GM18511 (cell line): ENCODE measurements at regions not wholly inside any gene's neighbourhood (a gene's known extent, or its start where the extent isn't known, plus 50 kb on each side); places are given as distances from the start of the nearest gene placed in this dataset.

ENCODE experiments used
- ATAC-seq: cut with Tn5 transposase; IDR thresholded peaks from one replicate; pipeline ENCODE4 v1.9.1; 2021; ENCODE audit warnings: mild to moderate bottlenecking, moderate library complexity; ENCODE audit not compliant: unreplicated experiment

DNA sequence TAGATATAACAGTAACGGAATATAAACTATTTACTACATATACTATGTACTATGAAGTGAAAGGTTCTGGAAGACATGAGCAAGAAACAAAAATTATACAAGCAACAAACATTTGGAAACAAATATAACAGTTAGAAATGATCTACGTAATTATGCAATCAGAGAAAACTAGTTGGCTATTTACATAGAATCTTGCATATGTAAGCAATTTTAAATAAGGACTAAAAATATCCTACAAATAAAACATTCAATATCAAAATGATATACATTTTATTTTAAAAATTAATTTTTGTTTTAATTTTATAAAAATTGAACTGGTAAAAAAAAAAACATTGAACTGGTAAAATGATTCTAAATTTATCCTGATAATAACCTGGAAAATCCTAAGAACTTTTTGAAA is 642.5 kb upstream of the PCDH10 start:
- no peak for ATAC-seq

DNA sequence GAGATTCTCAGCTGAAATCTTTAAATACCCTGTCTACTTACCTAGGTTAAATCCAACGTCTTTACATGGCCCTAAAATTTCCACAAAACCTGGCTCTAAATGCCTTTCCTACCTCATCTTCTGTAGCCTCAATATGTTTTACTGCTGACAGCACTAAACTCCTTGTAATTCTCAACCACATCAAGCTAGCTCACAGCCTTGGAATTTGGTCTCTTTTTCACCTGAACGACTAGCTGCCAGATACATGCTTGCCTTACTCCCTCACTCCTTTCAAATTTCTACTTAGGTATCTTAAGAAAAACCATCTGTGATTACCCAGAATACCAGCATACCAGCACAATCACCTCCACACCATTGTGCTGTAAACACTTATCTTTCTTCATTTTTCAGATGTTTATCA is 635.6 kb upstream of the PCDH10 start:
- ATAC-seq = no peak

DNA sequence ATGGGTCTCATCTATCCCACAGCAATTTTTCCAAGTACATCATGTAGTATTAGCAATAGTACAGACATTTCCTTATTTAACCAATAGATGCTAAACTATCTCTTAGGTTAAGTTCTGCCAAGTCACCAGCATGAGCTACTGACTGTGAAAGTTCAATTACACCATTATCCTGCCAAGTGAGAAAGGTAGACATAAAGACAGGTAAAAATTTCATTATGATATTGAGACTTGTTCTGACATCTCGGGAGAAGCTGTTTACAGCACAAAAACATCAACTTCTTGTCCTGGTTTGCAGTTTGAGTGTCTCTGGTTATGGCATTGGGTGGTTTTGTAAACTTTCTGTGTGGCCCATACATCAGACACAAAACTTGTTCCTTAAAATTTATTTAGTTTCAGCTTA is 622.4 kb upstream of the PCDH10 start:
- ATAC-seq = no peak

DNA sequence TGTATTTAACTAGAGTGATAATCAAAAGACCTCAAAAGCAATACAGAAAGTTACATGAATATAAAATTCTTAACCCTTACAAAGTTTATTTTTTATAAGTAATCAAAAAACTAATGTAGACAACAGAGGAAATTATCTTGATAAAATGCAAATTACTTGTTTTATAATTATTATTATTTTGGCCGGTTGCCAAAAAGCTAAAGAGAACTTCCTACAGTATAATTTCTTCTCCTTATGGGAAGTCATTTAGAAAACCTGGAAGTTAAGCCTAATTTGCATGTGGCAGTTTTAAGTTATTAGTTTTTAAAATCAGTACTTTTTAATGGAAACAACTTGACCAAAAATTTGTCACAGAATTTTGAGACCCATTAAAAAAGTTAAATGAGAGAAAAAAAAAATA is 621.3 kb upstream of the PCDH10 start:
- no peak for ATAC-seq

DNA sequence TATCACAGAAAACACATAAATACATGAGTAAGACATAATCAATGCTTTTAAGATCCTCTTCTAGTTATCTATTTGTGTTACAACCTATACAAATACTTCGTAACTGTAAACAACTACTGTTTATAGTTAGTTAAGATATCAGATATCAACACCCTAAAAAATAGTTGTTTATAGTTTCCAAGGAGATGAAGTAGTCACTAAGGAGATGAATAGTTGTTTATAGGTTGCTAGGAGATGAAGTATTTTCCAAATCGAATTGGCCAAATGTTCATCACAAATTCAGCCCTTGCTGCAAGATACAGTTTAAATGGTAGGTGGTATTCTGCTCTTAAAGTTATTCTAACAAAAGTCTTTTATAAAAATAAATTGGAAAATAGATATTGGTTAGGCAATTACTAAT is 618.2 kb upstream of the PCDH10 start:
- no peak for ATAC-seq

DNA sequence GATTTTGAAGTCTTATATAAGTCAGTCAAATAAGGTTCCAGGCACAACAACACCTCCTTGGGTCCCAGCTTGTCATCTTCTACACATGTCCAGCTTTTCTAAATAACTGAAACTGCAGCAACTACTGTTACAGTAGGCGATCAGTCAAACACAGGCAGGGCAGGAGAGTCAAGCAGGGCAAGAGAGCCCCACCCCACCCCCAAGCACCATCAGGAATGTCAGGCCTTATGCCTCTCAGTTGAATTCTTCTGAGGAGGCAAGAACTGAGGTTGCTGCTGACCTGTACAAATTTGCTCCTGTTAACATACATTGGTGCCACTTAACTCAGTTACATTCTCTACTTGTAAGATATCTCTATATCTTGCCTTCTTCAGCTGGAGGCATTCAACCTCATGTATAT is 608.8 kb upstream of the PCDH10 start:
- no peak for ATAC-seq

DNA sequence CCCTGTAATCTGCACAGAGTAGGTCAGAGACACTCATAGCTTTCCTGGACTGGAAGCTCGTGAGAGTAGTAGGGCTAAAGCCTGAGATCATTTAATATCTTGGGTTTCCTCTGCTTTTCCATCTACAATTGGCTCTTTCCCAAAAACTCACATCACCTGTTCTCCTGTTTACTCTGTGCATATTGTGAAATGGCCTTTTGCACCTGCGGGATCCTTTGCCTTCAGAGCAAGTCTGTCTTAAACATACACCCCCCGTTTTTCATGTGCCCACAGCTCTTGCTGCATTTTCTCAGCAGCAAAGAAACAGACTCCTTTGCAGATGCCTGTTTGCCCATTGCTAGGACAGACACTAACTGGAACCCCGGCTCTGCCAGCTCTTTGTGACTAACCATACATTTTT is 608.3 kb upstream of the PCDH10 start:
- ATAC-seq = no peak

DNA sequence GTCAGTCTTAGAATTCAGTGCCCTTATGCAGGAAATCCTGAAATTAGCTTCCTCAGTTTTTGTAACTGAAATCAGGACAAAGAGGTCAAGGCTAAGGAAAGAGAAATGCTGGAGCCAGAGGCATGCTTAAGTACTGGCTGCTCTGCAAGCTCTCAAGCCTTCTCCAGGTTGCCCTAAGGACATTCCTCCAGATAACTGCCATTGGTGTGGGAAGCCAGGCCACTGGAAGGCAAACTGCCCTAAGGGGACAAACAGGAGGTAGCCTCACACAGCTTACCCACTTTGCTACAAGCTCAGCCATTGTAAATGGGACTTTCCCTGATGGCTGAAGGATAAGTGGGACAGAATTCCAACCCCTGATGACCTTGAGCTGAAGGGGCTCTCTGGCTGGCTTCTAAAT is 606.9 kb upstream of the PCDH10 start:
- ATAC-seq = no peak

DNA sequence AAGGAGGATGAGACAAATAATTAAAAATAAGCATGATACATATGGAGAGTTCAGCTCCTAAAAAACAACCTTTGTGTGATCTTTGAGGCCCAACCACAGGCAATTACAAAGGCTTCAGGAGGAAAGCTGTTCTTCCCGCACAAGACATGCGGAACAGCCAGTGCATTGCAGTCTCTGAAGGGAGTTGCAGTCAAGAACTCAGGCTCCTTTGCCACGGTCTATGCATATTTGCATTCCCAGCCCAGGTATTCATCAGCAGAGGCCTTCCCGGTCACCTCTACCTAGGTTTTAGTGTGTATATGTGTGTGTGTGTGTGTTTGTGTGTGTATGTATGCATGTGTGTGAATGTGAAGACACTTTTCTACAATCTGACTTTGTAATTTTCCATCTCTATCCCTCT is 600.6 kb upstream of the PCDH10 start:
- no peak for ATAC-seq

DNA sequence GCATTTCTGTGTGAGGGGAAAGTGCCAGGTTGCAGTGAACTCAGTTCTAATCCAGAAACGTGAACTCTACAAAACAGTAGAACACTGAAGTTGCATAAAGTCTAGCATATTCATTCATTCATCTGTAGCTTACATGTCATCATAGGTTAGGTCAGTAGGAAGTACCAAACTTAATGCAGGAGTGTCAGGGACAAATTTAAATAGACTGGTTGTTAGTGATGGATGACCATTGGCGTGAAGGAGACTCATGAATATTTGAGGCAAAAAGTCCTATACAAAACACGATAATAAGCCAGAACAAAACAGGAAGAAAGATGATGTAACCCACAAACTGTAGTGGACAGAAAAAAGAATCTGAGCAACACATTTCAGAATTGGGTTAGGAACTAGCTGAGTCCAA is 592.8 kb upstream of the PCDH10 start:
- no peak for ATAC-seq

DNA sequence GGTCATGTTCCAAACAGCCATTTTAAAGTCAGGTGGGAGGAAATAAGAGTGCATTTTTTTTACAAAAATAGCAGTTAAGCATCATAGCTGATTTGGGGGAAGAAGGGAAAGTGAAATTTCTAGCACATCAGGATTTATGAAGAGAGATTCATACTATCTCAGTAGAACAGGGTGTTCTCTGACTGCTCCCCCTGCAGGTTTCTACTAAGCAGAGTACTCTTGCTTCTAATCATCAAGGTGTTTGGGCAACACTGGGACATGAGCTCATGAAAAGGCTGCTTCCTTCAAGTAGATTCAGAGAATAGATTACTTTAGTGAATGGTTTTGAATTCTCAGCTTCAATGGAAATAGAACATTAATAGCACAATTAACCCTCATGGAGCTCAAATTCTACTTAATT is 591.4 kb upstream of the PCDH10 start:
- no peak for ATAC-seq

DNA sequence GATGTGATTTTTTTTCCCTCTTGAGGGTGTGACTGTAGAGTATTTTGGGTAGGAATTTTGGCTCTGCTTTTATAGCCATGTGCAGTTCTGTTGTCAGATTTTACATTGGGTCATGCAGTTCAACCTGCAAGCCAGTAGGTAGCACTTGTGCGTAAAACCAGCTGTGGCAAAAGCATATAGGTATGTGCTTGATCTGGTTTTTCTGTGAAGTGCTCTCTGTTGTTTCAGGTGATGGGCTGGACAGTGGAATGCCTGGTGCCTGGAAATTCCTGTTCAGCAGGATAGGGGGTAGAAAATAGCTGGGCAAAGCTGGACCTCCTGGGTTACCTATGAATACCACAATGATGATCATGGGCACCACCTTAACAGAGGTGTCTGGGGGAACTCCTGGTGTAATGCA is 584.2 kb upstream of the PCDH10 start:
- ATAC-seq = no peak

DNA sequence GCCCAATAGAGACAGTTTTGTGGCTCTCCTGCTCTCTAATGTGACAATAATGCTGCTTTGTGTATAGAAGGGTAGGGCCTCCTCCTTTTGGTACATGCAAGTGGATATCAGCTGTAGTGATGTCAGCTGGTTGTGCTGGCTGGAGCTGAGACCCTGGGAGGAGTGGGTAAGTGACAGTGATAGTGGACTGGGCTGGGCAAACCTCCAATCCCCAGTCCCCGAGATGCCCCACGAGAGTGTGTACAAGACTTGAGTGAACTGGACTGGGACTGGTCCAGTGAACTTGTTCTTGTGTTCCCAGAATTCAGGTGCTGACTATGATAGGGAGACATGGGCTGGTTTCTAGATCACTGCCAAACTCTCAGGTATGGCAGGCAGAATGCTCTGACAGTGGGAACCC is 583.6 kb upstream of the PCDH10 start:
- no peak for ATAC-seq

DNA sequence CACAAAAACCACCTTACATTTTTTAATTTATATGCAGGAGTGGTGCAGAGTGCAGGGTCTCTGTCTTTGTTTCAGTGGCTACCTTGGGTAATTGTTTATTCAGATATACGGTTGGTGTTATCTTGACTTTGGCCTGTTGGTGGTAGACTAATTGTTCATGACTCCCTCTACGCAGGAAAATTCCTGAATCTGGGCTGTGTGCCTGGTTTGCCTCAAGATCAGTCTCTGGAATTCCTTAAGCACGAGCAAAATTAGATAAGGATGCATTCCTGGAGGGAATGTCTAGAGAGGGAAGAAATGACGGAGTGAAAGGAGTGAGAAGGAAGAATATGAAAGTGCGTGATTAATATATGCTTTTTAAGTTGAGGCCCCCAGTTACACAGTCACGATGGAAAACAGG is 576.9 kb upstream of the PCDH10 start:
- ATAC-seq = no peak

DNA sequence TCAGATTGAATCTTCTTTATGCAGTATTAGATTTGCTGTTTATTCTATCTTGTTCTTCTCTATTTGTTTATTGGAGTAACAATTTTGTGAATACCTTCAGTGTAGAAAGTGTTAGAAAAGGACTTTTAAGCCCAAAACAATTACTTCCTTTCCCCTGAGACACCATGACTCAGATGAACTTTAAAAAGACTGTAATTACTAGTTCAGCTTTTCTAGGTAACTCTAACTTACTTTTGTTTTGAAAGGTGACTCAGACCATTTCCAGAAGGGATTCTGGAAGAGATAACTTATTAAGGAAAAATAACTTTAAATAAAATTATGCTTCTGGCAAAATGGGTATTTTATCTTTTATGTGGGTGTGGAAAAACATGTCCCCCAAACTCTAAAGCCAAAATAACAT is 561.5 kb upstream of the PCDH10 start:
- no peak for ATAC-seq

DNA sequence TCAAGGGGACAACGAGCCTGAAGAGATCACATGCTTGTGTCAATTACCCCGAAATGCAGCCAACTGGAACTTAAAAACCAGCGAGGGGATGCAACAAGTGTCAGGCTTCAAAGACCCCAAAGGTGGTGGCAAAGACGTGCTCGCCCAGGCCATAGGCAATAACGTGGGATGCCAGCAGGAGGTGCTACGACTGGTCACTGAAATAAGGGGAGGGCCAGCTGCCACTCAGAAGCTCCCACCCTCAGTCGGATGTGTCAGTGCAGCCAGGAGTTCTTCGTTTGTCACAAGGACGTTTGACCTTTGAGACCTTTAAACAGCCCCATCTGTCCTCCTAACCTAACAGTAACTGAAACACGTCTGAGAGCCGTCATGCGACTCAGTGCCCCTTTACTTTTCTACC is 556.8 kb upstream of the PCDH10 start:
- ATAC-seq = no peak

DNA sequence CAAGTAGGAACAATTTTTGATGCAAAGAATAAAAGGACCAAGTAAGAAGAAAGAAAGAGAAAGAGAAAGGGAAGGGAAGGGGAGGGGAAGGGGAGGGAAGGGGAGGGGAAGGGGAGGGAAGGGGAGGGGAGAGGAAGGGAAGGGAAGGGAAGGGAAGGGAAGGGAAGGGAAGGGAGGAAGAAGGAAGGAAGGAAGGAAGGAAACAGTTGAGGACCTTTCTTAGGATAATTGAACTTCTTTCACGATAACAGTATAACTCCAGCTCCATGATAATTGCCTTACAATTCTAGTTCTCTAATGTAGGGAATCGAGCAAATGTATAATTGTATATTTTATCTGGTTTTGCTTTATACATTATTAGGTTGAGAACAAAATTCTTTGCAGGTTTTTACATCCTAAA is 556.2 kb upstream of the PCDH10 start:
- ATAC-seq = no peak

DNA sequence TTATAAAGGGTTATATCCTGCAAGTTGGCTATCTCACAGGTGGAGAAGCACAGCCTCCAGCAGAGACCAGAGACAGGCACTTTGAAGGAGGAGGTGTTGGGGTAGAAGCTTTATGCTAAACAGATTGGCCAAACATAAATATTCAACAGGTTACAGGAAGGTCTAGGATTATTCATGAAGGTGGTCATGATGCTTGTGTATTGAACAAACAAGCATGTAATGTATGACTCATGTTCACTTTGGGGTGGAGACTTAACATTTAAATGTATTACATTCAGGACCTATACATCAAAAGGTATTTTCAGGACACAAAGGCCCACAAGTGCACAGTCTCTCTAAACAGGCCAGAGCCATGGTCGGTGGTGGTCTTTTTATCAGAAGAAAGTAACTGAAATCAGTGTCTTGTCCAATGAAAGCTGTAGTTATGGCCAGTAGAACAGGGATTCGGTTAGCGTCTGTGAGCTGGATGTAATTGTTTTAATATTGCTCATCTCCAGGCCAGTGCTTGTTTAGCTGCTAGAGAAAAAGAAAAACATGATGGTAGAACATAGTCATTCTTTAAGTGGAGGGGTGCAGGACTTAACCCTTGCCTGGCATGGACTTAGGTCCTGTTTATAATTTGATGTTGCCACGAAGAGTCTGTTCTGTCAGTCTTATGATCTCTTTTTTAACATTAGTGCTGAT is 555.2 kb upstream of the PCDH10 start:
- no peak for ATAC-seq

DNA sequence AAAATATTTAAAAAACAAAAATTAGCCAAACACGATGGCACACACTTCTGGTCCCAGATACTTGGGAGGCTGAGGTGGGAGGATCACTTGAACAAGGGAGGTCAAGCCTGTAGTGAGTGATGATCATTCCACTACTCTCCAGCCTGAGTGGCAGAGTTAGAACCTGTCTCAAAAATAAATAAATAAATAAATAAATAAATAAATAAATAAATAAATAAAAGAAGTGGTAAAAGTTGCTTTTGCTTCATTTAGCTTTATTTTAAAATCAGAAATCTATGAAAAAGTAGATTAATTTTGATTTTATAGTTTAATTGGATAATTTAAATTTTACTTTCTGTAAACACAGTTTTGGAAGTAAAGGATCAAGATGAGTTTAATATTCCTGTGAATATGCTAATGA is 552.9 kb upstream of the PCDH10 start:
- no peak for ATAC-seq

DNA sequence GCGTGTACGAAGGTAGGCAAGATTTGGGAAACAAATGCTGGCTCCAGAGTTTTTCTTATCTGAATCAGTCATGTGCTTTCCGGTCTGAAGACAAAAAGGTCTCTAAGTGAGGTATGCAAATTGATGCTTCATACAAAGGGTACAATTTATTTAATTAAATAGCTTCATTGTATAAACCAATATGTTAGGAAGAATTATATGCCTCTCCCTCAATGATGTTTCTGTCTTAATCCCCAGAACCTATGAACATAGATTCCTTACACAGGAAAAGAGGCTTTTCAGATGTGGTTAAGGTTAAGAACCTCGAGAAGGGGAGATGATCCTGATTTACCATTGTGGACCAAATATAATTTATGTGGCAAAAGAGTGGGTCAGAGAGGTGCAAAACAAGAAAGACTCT is 543.5 kb upstream of the PCDH10 start:
- no peak for ATAC-seq

DNA sequence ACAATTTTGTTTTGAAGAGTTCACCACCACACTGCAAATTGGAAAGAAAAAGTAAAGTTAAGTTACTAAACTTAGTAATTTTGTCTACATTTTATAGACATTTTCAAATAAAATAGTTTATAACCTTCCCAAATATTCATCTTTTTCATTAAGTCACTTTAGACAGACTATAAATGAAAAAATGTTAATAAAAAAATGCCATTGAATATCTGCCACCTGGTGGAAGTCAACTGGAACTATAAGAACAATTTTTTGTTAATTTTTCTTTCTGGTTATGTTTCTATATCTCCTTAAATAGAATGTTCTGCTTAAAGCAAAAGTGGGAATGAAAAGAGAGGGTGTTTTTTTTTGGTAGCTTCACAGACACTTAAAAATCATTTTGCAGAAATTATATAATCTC is 534.4 kb upstream of the PCDH10 start:
- no peak for ATAC-seq

DNA sequence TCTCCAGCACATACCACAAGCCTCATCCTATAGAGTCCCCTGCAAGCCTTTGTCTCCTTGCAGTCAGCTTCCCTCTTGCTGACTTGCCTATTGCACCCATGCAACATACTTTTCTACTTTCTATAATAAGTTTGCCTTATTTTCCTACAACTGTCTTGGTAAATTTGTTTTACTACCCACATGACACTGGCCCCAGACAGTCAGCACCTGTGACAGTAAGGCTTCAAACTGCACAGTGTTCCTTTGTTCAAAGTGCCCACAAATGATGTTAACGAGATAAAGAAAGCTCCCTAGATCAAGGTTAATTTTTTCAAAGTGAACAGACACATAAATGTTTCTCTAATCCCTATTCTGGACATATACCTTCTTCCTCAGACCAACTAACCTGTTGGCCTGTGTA is 529.1 kb upstream of the PCDH10 start:
- no peak for ATAC-seq

DNA sequence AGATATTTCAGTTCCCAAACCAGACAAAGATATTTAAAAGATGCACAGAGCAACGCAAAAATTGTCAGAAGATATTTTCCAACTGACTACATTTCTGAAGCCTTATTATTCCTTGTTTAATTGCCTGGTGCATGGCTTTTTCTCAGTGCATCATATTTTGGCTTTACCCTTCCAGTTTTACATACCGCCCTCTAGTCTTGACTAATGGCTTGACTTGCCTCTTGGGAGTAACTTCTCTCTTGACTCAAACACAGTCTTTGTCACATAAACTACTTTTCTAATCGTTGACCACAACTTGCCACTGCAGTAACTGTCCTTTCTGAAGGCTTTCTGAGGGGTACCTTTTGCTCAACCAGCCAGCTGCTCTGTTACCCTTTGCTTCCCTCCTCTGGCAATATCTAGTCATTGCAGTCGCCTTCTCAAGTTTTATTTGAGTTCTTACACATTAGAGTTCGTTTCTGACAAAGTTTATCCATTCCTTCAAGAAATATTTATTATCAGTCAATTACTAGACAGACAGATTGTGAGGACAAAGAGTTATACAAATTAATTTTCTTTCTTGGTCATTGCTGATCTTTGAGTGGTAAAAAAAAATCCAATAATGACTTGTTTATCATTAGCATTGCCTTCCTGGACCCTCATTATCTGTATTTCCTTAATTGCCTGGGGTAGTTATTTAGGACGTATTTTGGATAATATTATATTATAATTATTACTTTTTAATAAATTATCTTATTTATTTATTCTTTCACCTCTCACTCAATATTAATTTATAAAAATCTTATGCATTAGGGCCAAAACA is 506.9 kb upstream of the PCDH10 start:
- no peak for ATAC-seq
